NCI-H774 (cell line): ENCODE measurements at regions not wholly inside any gene's neighbourhood (a gene's known extent, or its start where the extent isn't known, plus 50 kb on each side); places are given as distances from the start of the nearest gene placed in this dataset.

Experiments used
- DNase-seq: peaks from one replicate; lab custom pipeline; 2025; lab: John Stamatoyannopoulos, UW

DNA sequence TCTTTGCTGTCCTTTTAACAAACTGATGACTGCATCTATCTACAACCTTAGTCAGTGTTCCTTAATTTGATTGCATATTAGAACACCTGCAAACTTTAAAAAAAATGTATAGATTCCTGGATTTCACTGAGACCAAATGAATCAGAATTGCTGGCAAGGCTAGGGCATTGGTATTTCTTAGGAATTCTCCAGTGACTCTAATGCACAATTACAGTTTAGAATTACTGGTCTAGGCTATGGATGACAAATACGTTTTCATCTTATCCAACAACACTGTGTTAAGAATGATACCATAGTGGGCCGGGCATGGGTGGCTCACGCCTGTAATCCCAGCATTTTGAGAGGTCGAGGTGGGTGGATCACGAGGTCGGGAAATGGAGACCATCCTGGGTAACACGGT lies 545.9 kb upstream of the RIOK2 start:
- no peak for DNase-seq

DNA sequence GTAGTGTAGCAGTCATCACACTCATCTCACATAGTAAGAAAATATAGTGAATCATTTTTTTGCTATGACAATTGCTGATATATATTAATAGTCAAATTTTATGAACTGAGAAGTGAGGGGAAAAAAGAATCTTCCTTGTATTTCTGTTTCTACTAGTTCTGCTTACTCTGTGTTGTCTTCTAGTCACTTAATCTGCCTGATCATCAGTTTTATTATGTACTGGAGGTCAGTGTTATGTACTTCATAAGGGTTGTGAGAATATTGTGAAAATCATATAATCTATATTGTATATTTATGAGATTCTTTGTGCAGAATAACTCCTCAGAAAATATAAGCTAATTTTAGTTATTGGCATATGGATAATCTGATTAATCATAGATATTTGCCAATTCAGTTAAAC lies 546.9 kb upstream of the RIOK2 start:
- no peak for DNase-seq

DNA sequence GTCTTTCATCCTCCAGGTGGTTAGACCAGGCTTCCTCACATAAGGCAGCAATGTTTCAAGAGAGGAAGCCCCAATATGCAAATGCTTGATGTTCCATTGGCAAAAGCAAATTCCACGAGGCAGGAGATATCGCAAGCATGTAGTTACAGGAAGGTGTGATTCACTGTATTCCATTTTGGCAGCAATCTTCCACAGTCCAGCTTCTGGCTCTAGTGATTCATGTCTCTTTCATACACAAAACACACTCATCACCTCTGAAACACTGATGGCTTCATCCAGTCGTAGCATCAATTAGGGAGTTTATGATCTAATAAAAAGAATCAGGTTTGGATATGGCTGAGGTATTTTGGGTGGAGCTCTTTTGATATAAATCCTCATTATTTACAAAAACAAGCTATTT lies 552.2 kb upstream of the RIOK2 start:
- DNase-seq = no peak

DNA sequence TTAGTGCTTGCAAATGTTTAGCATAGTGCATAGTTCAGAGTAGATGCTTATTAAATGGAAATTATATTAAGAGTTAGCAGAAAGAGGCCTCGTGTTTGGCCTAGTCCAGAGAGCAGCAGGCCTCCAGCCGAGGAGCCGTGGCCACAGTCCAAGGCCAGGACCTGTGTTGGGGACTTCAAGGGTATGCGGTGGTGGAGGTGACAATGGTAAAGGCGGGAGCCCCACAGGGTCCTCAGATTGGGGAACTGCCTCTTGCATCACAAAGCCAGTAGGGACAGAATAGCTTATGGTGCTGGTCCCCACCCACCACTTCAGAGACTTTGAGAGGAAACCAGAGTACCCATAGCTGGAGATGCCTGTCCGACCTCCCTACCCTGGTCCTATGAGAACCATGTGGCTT lies 554.6 kb upstream of the RIOK2 start:
- DNase-seq = no peak

DNA sequence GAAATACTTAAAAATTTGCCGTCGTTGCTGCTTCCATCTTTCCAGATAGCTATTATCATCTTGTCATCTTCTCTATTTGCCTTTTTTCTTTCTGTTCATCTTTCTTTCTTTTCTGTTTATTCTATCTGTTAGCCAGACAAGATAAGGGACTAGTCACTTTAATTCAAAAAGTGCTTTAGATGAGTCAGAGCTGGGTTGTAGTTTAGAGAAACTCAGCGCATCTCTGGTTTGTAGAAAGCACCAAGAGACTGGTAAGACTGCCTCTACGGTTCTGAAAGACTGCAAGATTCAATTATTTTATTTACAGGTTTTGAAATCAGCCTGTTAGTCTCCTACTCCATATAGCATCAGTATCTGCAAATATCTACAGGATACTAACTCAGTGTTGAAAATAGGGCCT lies 562.8 kb upstream of the RIOK2 start:
- DNase-seq = no peak

DNA sequence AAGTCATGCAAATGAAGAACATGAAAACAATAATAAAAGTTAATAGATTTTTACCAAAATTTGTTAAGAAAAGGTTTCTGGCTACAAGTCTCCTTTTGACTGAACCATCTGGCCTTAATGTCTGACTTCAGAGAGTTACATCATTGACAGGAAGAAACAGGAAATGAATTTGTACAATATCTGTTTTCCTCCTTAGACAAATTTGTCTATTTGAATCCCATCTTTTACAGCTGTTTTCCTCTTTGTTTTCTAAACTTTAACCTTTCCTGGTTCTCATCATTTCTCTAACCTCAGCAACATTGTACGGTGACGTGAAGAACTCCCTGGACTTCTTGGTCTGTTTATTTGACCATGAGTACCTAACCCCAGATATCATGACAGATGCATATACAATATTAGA lies 567.5 kb upstream of the RIOK2 start:
- DNase-seq = no peak

DNA sequence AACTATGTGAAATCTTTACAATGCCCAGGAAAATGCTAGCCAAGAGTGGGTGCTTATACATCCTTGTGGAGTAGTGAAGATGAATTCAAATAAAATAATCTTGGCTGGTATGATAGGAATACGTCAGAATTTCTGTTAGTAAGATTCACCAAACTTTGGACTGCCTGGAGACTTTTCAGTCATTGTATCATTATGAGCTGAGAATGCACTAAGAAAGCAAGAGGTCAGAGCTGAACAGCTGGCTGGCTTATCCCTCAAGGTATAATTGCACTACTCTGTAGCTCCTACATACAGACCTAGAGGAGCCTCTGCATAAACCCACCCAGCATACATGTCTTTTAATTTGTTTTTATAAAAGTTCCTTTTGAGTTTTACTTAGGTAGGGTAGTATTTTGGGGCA lies 568.5 kb upstream of the RIOK2 start:
- DNase-seq = no peak

DNA sequence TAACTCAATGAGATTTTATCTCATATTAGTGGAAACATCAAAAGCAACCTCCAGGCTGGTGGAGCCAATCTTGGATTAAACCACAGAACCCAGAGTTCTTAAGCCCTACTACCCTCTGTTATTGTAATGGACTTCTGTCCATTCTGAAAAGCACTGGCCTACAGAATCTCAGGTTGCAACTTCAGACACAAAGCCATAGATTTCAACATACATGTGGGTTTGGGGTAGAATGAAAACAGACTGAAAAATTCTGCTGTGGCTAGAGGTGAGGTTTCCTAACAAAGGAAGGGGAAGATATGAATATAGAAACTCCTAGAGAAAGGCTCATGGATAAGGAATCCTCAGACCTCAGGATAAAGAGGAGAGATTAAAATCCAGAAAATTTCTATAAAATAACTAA lies 569.8 kb upstream of the RIOK2 start:
- no peak for DNase-seq

DNA sequence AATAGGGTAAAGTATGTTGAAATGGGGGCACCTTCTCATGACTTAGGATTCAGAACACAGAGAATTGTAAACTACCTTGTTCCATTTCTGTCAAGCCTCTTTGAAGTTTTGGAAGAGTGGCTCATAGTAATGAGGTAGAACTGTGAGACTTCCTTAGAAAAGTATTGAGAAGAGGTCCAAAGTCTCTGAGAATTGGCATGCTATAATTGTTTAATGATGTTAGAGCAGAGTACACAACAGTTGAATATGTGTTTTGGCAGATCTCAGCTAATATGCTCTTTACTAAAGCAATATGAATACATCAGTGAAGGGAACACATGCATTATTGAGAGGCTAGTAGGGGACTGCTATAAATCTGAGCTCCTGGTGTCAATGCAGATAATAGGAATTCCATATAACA lies 579.4 kb upstream of the RIOK2 start:
- DNase-seq = no peak

DNA sequence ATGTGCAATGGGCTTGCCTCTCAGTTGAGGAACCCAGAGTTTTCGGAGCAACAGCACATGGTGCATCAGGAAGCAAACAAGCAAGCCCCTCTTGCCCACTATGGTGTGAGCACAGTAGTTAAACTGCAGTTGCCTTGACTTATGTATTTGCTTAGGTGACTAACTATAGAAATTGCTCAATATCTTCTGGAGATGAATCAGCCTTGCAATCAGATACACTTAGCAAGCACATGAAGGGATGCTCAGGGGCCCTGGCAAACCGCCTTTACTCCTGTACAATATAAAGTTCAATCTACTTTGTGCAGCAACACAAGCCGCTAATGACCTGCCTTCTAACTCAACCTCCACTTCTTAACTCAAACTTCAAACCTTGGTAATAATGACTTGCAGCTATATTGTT lies 581.7 kb upstream of the RIOK2 start:
- DNase-seq = no peak

DNA sequence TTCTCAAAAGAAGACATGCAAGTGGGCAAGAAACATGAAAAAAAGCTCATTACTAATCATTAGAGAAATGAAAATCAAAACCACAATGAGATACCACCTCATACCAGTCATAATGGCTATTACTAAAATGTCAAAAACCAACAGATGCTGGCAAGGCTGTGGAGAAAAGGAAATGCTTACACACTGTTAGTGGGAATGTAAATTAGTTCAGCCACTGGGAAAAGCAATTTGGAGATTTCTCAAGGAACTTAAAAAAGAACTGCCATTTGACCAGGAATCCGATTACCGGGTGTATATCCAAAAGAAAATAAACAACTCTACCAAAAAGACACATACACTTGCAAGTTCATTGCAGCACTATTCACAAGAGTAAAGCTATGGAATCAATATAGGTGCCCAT lies 595.4 kb upstream of the RIOK2 start:
- DNase-seq = no peak

DNA sequence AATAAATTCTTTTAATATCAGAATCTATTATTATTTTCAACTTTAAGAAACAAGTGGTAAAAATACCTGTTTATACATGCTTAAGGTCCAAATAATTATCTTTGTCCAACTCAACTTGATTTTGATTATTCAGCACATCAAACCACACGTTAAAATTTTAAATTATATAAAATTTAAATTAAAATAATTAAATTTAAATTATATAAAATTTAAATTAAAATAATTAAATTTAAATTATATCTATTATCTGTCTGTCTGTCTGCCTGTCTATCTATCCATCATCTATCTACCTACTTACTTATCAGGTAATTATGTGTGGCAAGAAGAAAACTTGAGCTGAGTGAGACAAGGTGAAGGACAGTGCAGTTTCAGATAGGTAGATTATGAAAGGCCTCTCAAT lies 605.3 kb upstream of the RIOK2 start:
- no peak for DNase-seq

DNA sequence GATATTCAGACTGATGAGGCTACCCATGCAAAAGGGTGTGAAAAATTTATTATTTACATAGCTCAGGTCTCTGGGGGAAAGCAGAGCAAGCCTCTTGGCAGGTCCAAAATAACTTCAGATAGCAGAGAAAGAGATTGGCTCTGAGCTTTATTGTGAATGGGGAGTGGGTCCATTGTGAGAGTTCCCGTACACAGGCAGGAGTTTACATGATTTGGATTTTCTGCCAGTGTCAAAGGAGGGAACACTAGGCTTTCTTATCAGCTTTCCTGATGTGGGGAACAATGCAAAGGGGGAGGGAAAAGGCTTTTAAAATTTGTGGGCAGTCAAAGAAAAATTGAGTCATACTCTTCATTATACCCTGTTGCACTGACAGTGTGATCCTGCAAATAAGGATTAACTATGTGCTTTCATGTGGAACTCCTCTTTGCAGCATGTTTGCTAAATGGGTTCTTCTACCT lies 615.0 kb upstream of the RIOK2 start:
- no peak for DNase-seq

DNA sequence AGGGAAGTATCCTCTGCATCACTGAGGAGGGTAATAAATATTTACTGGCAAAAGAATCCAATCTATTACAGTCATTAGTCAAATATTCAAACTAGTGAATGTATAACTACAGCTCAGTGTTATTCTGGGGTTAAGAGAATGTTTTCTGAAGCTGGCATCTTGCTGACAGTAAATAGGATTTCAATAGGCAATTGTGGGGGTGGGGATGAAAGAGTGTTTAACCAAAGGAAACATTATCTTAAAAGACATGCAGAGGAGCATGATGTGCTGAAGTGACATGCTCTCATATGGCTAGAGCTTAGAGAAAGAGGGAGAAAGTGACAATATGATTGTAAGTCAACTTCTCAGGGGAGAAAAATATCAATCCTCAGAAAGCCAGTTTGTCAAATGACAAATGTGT lies 618.4 kb upstream of the RIOK2 start:
- no peak for DNase-seq

DNA sequence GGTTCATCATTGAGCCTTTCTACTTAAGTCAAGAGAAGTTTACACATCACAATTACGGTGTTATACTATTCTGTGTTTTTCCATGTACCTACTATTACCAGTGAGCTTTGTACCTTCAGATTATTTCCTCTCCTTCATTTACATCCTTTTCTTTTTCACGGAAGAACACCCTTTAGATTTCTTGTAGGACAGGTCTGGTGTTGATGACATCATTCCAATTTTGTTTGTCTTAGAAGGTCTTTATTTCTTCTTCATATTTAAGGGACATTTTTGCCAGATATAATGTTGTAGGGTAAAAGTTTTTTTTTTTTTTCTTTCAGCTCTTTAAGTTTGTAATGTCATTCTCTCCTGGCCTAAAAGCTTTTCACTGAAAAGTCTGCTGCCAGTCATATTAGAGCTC lies 637.1 kb upstream of the RIOK2 start:
- no peak for DNase-seq

DNA sequence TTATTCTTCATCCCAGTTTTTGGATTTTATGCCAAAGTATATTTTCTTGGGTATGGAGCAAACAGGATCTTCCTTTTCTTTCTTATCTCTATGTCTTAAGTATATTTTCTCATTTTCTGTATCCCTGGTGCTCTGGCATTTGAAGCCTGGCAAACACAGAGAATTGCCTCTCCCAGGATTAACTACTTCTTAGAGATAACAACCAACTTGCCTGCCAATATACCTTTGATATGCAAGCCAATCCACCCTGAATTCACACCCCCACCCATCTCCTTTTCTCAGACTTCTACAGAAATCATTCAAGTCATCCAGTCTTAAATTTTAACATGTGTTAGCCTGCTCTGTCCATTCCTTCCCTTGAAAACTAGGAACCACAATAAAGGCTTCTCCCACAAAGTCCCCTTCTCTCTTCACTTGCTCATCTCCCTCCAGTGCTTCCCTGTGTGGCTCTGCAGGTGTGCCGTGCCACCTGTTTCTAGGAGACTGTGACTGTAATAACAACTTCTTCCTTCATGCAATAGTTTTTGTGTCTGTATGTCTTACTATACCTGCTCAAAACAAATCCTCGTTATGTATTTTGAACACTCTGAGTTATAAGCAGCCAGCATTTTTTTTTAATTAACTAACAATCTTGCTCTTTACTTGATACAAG lies 649.7 kb upstream of the RIOK2 start:
- no peak for DNase-seq

DNA sequence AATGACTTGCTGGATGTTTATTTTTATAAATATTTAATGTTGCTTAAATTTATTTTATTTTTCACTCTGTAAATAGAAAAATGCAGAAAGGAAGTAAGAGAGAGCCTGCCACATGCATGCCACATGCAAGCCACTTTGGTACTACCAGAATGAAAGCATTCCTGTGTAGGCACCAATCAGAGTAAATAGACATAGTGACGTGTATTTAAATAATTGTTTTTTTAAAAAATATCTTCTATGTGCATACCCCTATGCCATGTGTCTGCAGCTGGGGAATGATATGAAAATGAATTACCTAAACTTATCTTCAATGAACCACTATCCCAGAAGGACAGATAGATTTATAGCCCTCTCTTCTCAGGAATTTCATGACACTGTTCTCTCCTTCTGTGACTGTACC lies 651.5 kb upstream of the RIOK2 start:
- DNase-seq = no peak

DNA sequence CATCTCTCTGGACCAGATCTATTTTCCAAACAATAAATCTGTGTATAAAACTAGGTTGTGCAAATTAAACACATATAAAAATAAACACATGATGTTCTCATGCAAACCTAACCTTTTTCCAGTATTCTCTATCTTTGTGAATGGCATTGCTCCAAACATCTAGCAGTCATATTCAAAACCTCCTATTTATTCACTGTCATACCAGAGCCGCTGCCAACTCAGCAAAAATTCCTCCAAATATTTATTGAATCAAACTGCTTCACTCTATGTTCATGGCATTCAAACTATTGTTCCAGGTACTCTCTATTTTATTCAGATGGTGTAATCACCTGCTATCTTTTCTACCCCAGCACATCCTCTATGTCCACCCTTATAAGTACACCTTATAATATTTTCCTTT lies 652.1 kb upstream of the RIOK2 start:
- DNase-seq = no peak

DNA sequence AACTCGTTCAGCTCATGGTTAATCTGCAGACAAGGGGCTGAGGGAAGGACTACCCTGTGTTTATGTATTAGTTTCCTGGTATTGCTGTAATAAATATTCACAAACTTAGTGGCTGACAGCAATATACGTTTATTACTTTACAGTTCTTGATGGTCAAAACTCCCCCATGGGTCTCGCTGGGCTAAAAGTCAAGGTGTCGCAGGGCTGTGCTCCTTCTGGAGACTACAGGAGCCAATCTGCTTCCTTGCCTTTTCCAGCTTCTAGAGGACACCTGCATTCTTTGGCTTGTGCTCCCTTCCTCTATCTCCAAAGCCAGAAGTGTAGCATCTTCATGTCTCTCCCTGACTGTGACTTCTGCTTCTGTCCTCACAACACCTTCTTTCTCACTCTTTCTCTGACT lies 653.8 kb upstream of the RIOK2 start:
- DNase-seq = no peak

DNA sequence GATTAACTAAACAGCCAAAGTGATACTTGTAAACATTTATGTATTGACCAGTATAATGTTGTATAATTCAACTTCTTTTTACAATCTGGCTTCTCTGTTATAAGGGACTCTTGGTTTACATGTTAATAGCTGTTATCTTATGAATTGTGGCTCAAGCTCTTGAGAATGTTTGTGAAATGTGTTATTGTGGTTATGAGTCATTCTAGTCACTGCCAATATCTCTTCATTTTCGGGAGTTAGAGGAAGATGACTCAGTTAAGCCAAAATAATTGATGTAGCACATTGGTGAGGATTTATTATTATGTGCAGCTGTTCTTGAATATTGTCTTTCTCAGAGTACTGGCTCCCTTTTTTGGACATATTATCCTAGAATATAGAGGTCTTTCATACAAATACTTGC lies 655.2 kb upstream of the RIOK2 start:
- no peak for DNase-seq

DNA sequence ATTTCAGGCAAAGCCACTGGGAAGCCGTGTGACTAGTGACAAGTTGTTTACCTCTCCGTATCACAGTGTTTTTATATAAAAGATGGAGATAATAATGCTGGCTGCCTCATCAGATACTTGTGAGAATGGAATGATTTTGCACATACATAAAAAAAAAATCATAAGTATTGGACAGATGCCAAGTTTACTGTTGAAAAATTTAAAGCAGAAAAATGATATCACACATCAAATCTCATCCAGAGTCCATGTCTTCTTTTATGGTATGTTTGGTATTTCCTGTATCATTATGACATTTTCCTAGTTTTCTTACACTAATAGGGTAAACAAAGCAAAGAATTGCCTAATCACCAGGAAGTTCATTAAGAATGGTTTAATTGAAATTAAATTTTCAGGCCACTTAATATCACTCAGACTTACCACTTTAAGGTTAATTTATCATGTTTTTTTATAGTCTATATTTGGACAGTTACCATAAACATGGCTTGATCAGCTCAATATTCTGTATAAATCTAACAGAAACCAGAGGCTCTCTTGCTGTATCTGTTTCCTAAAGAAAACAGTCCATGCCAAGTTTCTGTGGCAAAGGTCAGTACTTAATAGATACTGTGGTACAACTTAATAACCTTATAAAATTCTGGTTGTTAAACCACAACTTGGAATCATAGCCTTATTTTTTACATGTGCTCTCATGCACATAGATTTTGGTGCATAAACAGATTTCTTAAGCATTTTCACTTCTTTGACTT lies 656.5 kb upstream of the RIOK2 start:
- no peak for DNase-seq

DNA sequence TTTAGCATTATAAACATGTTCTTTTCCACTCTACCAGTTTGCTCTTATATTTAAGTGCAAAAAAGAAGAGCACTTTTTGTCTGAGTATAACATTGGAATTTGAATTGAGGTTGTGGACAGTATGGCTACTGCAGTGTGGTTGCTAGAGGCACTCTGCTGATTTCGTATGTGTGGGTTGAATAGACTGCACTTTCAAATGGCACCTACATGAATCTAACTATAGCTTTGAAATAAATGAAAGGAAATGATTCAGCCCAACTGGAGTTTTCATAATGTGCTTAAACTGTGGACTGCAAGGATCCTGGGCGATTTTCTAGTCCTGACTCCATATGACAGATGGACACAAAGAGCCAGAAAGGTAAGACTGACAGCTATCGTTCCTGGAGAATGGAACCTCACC lies 657.6 kb upstream of the RIOK2 start:
- DNase-seq = no peak

DNA sequence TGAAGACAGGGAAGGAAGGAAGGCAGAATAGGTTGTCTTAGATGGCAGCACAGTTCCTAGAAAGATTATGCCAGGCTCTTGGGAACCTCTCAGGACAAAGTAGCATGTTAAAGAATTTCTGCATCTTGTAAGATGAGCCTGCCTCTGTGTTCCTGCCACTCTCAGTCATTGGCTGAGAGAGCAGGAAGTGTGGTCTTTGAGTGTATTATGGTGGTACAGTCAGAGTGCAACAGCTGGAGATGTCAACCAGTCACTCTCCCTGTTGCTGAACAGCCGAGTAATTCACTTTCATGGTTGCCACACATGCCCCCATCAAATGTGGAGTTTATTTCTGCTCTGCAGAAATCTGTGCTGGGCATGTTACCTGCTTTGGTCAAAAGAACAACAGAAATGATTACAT lies 659.6 kb upstream of the RIOK2 start:
- no peak for DNase-seq

DNA sequence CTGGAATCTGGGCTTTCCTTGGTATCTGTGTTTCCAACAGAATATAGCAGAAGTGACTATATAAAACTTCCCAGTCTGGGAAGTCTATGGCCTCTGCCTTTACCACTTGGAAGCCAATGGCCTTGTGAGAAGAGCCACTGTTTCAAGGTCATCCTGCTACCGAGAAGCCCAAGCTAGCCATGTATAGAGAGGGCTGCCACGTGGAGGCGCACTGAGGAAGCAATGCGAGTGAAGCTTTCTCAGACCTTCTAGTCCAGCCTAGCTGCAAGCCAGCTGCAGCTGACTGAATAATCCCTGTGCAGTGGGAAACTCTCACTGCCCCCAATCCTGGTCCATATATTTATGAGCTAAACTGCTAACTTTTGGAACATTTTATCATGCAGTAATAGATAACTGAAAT lies 661.8 kb upstream of the RIOK2 start:
- no peak for DNase-seq
